ENCODE measurements at regions not wholly inside any gene's neighbourhood (a gene's known extent, or its start where the extent isn't known, plus 50 kb on each side); places are given as distances from the start of the nearest gene placed in this dataset.

- POLR2A ChIA-PET: no interaction called here
- CTCF ChIA-PET: no interaction called here
Observed at GRCh38 chr10:10847387-10847786, 170.3 kb upstream of the CELF2 start.

- ChIA-PET CTCF (no interaction called here), POLR2A (no interaction called here)
Observed at GRCh38 chr10:10848488-10849111, 169.1 kb upstream of the CELF2 start.

GRCh38 chr10:10849306-10849705 is 168.4 kb upstream of the CELF2 start:
- POLR2A ChIA-PET: no interaction called here
- CTCF ChIA-PET: no interaction called here

- POLR2A ChIA-PET: no interaction called here
- CTCF ChIA-PET: no interaction called here
Observed at GRCh38 chr10:10850214-10850613, 167.5 kb upstream of the CELF2 start.

- ChIA-PET POLR2A (no interaction called here), CTCF (no interaction called here)
Observed at GRCh38 chr10:10852464-10852863, 165.2 kb upstream of the CELF2 start.

- ChIA-PET CTCF (no interaction called here), POLR2A (no interaction called here)
Observed at GRCh38 chr10:10853954-10854353, 163.7 kb upstream of the CELF2 start.

GRCh38 chr10:10854725-10855124 is 162.9 kb upstream of the CELF2 start:
- POLR2A ChIA-PET: no interaction called here

GRCh38 chr10:10855151-10855581 is 162.5 kb upstream of the CELF2 start:
- CTCF ChIA-PET: no interaction called here
- POLR2A ChIA-PET: no interaction called here

More at GRCh38 chr10:10854725-10855124, 162.9 kb upstream of the CELF2 start:
- CTCF ChIA-PET: no interaction called here

- ChIA-PET CTCF (no interaction called here), POLR2A (no interaction called here)
Observed at GRCh38 chr10:10860455-10860976, 157.2 kb upstream of the CELF2 start.

GRCh38 chr10:10865303-10865702 is 152.4 kb upstream of the CELF2 start:
- ChIA-PET CTCF (no interaction called here), POLR2A (no interaction called here)

GRCh38 chr10:10865913-10866312 is 151.8 kb upstream of the CELF2 start:
- CTCF ChIA-PET: no interaction called here
- POLR2A ChIA-PET: no interaction called here

- ChIA-PET POLR2A (no interaction called here), CTCF (no interaction called here)
Observed at GRCh38 chr10:10869592-10869991, 148.1 kb upstream of the CELF2 start.

- POLR2A ChIA-PET: no interaction called here
- CTCF ChIA-PET: no interaction called here
Observed at GRCh38 chr10:10870523-10871241, 147.0 kb upstream of the CELF2 start.

GRCh38 chr10:10871352-10871751 is 146.3 kb upstream of the CELF2 start:
- ChIA-PET POLR2A (no interaction called here), CTCF (no interaction called here)

GRCh38 chr10:10872035-10872673 is 145.5 kb upstream of the CELF2 start:
- ChIA-PET CTCF (no interaction called here), POLR2A (no interaction called here)

- POLR2A ChIA-PET: no interaction called here
- CTCF ChIA-PET: no interaction called here
Observed at GRCh38 chr10:10872764-10873163, 144.9 kb upstream of the CELF2 start.

GRCh38 chr10:10873289-10873688 is 144.4 kb upstream of the CELF2 start:
- POLR2A ChIA-PET: no interaction called here
- CTCF ChIA-PET: no interaction called here

GRCh38 chr10:10873915-10874314 is 143.8 kb upstream of the CELF2 start:
- CTCF ChIA-PET: no interaction called here

GRCh38 chr10:10878963-10879362 is 138.7 kb upstream of the CELF2 start:
- ChIA-PET CTCF (no interaction called here), POLR2A (no interaction called here)

More at GRCh38 chr10:10873915-10874314, 143.8 kb upstream of the CELF2 start:
- POLR2A ChIA-PET: no interaction called here

- ChIA-PET POLR2A (no interaction called here), CTCF (no interaction called here)
Observed at GRCh38 chr10:10881117-10881813, 136.4 kb upstream of the CELF2 start.

- POLR2A ChIA-PET: no interaction called here
Observed at GRCh38 chr10:10883737-10884136, 133.9 kb upstream of the CELF2 start.

More at GRCh38 chr10:10883737-10884136, 133.9 kb upstream of the CELF2 start:
- CTCF ChIA-PET: no interaction called here
